ENCODE measurements at regions not wholly inside any gene's neighbourhood (a gene's known extent, or its start where the extent isn't known, plus 50 kb on each side); places are given as distances from the start of the nearest gene placed in this dataset.
A peak's percentile ranks its signal among the peaks of the same experiment; 100 is the strongest.

DNA sequence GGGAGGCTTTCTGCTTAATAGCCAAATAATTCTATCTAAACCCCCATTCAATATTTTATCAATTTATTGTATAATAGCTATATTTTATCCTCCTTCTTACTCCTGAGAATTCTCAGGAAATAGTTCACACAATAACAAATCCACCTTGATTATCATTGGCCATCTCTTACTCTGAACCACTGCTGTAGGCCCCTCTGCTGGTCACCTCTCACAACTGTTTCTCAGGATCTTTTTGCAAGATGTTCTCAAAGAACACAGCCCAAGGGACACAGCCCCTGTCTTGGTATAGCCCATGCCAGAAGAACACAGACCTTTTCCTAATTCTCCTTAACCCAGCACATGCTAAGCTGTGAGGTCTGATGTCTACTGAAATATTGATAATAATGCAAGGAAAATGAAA lies 74.9 kb upstream of the HTR4 start:
- TF ChIP-seq, protein P1, sequence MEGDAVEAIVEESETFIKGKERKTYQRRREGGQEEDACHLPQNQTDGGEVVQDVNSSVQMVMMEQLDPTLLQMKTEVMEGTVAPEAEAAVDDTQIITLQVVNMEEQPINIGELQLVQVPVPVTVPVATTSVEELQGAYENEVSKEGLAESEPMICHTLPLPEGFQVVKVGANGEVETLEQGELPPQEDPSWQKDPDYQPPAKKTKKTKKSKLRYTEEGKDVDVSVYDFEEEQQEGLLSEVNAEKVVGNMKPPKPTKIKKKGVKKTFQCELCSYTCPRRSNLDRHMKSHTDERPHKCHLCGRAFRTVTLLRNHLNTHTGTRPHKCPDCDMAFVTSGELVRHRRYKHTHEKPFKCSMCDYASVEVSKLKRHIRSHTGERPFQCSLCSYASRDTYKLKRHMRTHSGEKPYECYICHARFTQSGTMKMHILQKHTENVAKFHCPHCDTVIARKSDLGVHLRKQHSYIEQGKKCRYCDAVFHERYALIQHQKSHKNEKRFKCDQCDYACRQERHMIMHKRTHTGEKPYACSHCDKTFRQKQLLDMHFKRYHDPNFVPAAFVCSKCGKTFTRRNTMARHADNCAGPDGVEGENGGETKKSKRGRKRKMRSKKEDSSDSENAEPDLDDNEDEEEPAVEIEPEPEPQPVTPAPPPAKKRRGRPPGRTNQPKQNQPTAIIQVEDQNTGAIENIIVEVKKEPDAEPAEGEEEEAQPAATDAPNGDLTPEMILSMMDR (IDR thresholded peaks at IDR 0.05), result peak in 1 of 6 experiments; percentile 16
- TF ChIP-seq POLR2A (IDR thresholded peaks at IDR 0.05), result no peak

All from esophagus squamous epithelium (tissue), 4 donors.